Fibroblast of lung (primary cell): ENCODE measurements at regions not wholly inside any gene's neighbourhood (a gene's known extent, or its start where the extent isn't known, plus 50 kb on each side); places are given as distances from the start of the nearest gene placed in this dataset.

Experiments used
- DNase-seq, 2 donors: peaks; one replicate each; pipeline versions ENCODE4 v3.0.0 to v3.0.0-alpha.2; 2010; ENCODE audit warnings: low read depth in 2 of 2
- H2AFZ ChIP-seq: 2 replicates; pipeline ENCODE4 v1.5.1; 2012; ENCODE audit warnings: low read length, control low read depth, inconsistent platforms
- H3K27ac ChIP-seq: 2 replicates; pipeline ENCODE4 v1.5.1; 2011; ENCODE audit warnings: low read length, control low read depth; ENCODE audit not compliant: insufficient read depth
- H3K27me3 ChIP-seq: 2 replicates; pipeline ENCODE4 v1.5.1; 2011; ENCODE audit warnings: mild to moderate bottlenecking, low read length; ENCODE audit not compliant: control insufficient read depth, insufficient read depth
- H3K36me3 ChIP-seq: 2 replicates; pipeline ENCODE4 v1.5.1; 2011; ENCODE audit warnings: low read length; ENCODE audit not compliant: control insufficient read depth, insufficient read depth
- H3K4me1 ChIP-seq: 2 replicates; pipeline ENCODE4 v1.5.1; 2011; ENCODE audit warnings: low read length; ENCODE audit not compliant: control insufficient read depth, insufficient read depth; ENCODE audit errors: extremely low read depth
- H3K4me2 ChIP-seq: 2 replicates; pipeline ENCODE4 v1.5.1; 2011; ENCODE audit warnings: low read length, control low read depth; ENCODE audit not compliant: insufficient read depth; ENCODE audit errors: extremely low read depth
- H3K4me3 ChIP-seq, 4 experiments: fragments of 200-600 bp in 1 of 4; sonication (generic) in 1 of 4; replicated peaks in 1 of 4; 2 replicates each; pipeline ENCODE4 v1.5.1; 2011 to 2016; ENCODE audit warnings: low read length in 4 of 4, low read depth in 3 of 4, mild to moderate bottlenecking in 3 of 4, control low read depth in 2 of 4, inconsistent platforms in 1 of 4, mixed read lengths in 1 of 4; ENCODE audit not compliant: insufficient read depth in 1 of 4; ENCODE audit errors: control extremely low read depth in 1 of 4
- H3K79me2 ChIP-seq: 2 replicates; pipeline ENCODE4 v1.5.1; 2012; ENCODE audit warnings: mild to moderate bottlenecking, low read length, inconsistent platforms; ENCODE audit not compliant: control insufficient read depth, insufficient read depth
- H3K9ac ChIP-seq: 2 replicates; pipeline ENCODE4 v1.5.1; 2011; ENCODE audit warnings: mild to moderate bottlenecking, low read length, control low read depth; ENCODE audit not compliant: insufficient read depth
- H3K9me3 ChIP-seq: 2 replicates; pipeline ENCODE4 v1.5.1; 2012; ENCODE audit warnings: low read depth, low read length; ENCODE audit not compliant: control insufficient read depth, insufficient read depth
- H4K20me1 ChIP-seq: 2 replicates; pipeline ENCODE4 v1.5.1; 2011; ENCODE audit warnings: low read length; ENCODE audit not compliant: control insufficient read depth, insufficient read depth; ENCODE audit errors: extremely low read depth
- EZH2 ChIP-seq: IDR thresholded peaks from 2 replicates; pipeline ENCODE4 v1.5.1; 2012; ENCODE audit warnings: low read length, control low read depth, mild to moderate bottlenecking; ENCODE audit errors: missing control alignments
- TF ChIP-seq, protein P1 (sequence below), 2 donors: IDR thresholded peaks in 1 of 2; conservative IDR thresholded peaks in 1 of 2; 1 replicate in 1 of 2; 2 replicates in 1 of 2; pipeline ENCODE4 v1.5.1; 2011 to 2012; ENCODE audit warnings: low read length in 2 of 2, control low read depth in 1 of 2, inconsistent platforms in 1 of 2, low read depth in 1 of 2, mild to moderate bottlenecking in 1 of 2

GRCh38 chr1:82830690-82831380 lies 1030.1 kb downstream of the ADGRL2 start:
- DNase-seq = no peak
- TF ChIP-seq, protein P1, sequence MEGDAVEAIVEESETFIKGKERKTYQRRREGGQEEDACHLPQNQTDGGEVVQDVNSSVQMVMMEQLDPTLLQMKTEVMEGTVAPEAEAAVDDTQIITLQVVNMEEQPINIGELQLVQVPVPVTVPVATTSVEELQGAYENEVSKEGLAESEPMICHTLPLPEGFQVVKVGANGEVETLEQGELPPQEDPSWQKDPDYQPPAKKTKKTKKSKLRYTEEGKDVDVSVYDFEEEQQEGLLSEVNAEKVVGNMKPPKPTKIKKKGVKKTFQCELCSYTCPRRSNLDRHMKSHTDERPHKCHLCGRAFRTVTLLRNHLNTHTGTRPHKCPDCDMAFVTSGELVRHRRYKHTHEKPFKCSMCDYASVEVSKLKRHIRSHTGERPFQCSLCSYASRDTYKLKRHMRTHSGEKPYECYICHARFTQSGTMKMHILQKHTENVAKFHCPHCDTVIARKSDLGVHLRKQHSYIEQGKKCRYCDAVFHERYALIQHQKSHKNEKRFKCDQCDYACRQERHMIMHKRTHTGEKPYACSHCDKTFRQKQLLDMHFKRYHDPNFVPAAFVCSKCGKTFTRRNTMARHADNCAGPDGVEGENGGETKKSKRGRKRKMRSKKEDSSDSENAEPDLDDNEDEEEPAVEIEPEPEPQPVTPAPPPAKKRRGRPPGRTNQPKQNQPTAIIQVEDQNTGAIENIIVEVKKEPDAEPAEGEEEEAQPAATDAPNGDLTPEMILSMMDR (conservative IDR thresholded peaks at IDR 0.05 in 1 of 2, IDR thresholded peaks at IDR 0.05 in 1 of 2; ENCODE audit: low read depth in 1 of 2, low read length in 2 of 2) = no peak
- TF ChIP-seq EZH2 = no peak

DNA sequence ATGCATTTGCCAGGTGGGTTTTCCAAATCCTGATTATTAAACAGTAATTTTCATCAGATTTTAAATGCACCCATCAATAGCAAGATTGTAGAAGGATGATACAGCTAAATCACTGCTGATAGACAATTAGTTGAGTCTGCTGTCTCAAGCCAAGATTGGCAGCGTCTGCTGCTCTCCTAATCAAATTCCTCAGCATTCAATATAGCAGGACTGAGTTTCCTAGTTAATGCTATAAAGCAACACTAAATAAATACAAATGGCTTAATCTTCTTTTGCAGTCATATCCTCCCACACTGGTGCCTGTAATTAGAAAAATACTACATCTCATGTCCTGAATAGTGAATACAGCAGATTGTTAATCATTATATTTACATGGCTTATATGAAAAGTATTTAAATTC lies 1028.8 kb downstream of the ADGRL2 start:
- H3K79me2 ChIP-seq = no peaks in the 10 kb centered on the region
- H3K9ac ChIP-seq = no peak overlapping the region
- H3K4me3 ChIP-seq = no peak overlapping the region
- H2AFZ ChIP-seq = no peak overlapping the region
- no peaks in the 10 kb centered on the region for H3K36me3 ChIP-seq
- H3K9me3 ChIP-seq = no peaks in the 10 kb centered on the region
- no peaks in the 10 kb centered on the region for H4K20me1 ChIP-seq
- TF ChIP-seq, protein P1 (conservative IDR thresholded peaks at IDR 0.05 in 1 of 2, IDR thresholded peaks at IDR 0.05 in 1 of 2; ENCODE audit: low read depth in 1 of 2, low read length in 2 of 2) = no peak
- TF ChIP-seq EZH2 = no peak
- H3K4me2 ChIP-seq = no peak overlapping the region
- no peaks in the 10 kb centered on the region for H3K4me1 ChIP-seq
- no peaks in the 10 kb centered on the region for H3K27me3 ChIP-seq
- no peak for DNase-seq
- no peak overlapping the region for H3K27ac ChIP-seq

More at GRCh38 chr1:82830690-82831380, 1030.1 kb downstream of the ADGRL2 start:
- H3K4me1 ChIP-seq = no peaks in the 10 kb centered on the region
- no peak overlapping the region for H2AFZ ChIP-seq
- no peak overlapping the region for H3K9ac ChIP-seq
- no peaks in the 10 kb centered on the region for H4K20me1 ChIP-seq
- H3K4me3 ChIP-seq = no peak overlapping the region
- H3K9me3 ChIP-seq = no peaks in the 10 kb centered on the region
- H3K27me3 ChIP-seq = no peaks in the 10 kb centered on the region
- no peaks in the 10 kb centered on the region for H3K36me3 ChIP-seq
- no peaks in the 10 kb centered on the region for H3K79me2 ChIP-seq
- H3K4me2 ChIP-seq = no peak overlapping the region
- no peak overlapping the region for H3K27ac ChIP-seq

GRCh38 chr1:82823876-82824275 lies 1023.1 kb downstream of the ADGRL2 start:
- H3K9me3 ChIP-seq = no peaks in the 10 kb centered on the region
- no peak overlapping the region for H3K9ac ChIP-seq
- no peaks in the 10 kb centered on the region for H3K4me1 ChIP-seq
- TF ChIP-seq EZH2 = no peak
- TF ChIP-seq, protein P1 (conservative IDR thresholded peaks at IDR 0.05 in 1 of 2, IDR thresholded peaks at IDR 0.05 in 1 of 2; ENCODE audit: low read depth in 1 of 2, low read length in 2 of 2) = no peak
- no peak overlapping the region for H3K4me2 ChIP-seq
- no peak overlapping the region for H3K27ac ChIP-seq
- no peak for DNase-seq
- H4K20me1 ChIP-seq = no peaks in the 10 kb centered on the region
- no peaks in the 10 kb centered on the region for H3K79me2 ChIP-seq
- H3K36me3 ChIP-seq = no peaks in the 10 kb centered on the region
- no peaks in the 10 kb centered on the region for H3K27me3 ChIP-seq
- no peak overlapping the region for H3K4me3 ChIP-seq
- H2AFZ ChIP-seq = no peak overlapping the region
